ENCODE measurements at regions not wholly inside any gene's neighbourhood (a gene's known extent, or its start where the extent isn't known, plus 50 kb on each side); places are given as distances from the start of the nearest gene placed in this dataset.

DNA sequence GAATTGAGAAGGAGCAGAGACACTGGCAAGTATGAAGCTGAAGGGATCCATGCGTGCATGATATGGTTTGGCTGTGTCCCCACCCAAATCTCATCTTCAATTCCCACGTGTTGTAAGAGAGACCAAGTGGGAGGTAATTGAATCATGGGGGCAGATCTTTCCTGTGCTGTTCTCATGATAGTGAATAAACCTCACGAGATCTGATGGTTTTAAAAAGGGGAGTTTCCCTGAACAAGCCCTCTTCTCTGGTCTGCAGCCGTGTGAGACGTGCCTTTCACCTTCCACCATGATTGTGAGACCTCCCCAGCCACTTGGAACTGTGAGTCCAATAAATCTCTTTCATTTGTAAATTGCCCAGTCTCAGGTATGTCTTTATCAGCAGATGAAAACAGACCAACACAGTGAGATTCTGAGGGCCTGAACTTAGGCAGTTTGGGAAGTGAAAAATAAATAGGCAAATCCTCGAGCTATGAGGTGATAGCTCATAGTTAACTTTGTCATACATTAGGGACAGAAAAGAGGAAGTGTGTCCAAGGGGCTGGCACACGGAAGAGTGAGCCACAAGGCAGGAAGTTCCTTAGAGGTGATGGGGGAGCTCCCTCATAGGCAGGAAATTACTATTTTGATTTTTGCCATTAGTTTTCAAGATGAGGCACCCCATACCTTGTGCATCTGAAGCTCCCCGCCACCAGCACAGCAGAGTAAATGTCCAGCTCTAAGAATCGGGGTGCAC, 658.8 kb upstream of the ID2 start:
- TF ChIP-seq MXI1 (conservative IDR thresholded peaks at IDR 0.05; ENCODE audit: poor library complexity, severe bottlenecking): no peak
- TF ChIP-seq EZH2 (IDR thresholded peaks at IDR 0.05; ENCODE audit: borderline replicate concordance, insufficient read depth, low read length, poor library complexity, severe bottlenecking): no peak
- TF ChIP-seq, protein P1, sequence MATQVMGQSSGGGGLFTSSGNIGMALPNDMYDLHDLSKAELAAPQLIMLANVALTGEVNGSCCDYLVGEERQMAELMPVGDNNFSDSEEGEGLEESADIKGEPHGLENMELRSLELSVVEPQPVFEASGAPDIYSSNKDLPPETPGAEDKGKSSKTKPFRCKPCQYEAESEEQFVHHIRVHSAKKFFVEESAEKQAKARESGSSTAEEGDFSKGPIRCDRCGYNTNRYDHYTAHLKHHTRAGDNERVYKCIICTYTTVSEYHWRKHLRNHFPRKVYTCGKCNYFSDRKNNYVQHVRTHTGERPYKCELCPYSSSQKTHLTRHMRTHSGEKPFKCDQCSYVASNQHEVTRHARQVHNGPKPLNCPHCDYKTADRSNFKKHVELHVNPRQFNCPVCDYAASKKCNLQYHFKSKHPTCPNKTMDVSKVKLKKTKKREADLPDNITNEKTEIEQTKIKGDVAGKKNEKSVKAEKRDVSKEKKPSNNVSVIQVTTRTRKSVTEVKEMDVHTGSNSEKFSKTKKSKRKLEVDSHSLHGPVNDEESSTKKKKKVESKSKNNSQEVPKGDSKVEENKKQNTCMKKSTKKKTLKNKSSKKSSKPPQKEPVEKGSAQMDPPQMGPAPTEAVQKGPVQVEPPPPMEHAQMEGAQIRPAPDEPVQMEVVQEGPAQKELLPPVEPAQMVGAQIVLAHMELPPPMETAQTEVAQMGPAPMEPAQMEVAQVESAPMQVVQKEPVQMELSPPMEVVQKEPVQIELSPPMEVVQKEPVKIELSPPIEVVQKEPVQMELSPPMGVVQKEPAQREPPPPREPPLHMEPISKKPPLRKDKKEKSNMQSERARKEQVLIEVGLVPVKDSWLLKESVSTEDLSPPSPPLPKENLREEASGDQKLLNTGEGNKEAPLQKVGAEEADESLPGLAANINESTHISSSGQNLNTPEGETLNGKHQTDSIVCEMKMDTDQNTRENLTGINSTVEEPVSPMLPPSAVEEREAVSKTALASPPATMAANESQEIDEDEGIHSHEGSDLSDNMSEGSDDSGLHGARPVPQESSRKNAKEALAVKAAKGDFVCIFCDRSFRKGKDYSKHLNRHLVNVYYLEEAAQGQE (IDR thresholded peaks at IDR 0.05; ENCODE audit: borderline replicate concordance): no peak
- no peak for TF ChIP-seq POLR2AphosphoS5 (IDR thresholded peaks at IDR 0.05)
- TF ChIP-seq, protein P2, sequence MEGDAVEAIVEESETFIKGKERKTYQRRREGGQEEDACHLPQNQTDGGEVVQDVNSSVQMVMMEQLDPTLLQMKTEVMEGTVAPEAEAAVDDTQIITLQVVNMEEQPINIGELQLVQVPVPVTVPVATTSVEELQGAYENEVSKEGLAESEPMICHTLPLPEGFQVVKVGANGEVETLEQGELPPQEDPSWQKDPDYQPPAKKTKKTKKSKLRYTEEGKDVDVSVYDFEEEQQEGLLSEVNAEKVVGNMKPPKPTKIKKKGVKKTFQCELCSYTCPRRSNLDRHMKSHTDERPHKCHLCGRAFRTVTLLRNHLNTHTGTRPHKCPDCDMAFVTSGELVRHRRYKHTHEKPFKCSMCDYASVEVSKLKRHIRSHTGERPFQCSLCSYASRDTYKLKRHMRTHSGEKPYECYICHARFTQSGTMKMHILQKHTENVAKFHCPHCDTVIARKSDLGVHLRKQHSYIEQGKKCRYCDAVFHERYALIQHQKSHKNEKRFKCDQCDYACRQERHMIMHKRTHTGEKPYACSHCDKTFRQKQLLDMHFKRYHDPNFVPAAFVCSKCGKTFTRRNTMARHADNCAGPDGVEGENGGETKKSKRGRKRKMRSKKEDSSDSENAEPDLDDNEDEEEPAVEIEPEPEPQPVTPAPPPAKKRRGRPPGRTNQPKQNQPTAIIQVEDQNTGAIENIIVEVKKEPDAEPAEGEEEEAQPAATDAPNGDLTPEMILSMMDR (IDR thresholded peaks at IDR 0.05; ENCODE audit: poor library complexity, severe bottlenecking): no peak
- no peak for TF ChIP-seq RAD21 (conservative IDR thresholded peaks at IDR 0.05)
- no peak for TF ChIP-seq TAF1 (IDR thresholded peaks at IDR 0.05; ENCODE audit: low read depth)

All from neural cell (in vitro differentiated cells).